Stimulated activated CD4-positive, alpha-beta T cell treated with anti-CD3 and anti-CD28 coated beads, TNF-alpha, amount 100 ng/mL, for 4 hours (primary cell): ENCODE measurements at regions not wholly inside any gene's neighbourhood (a gene's known extent, or its start where the extent isn't known, plus 50 kb on each side); places are given as distances from the start of the nearest gene placed in this dataset.

Experiments
- DNase-seq, 3 experiments: peaks; one replicate each; pipeline ENCODE4 v3.0.0-alpha.2; 2020; ENCODE audit warnings: low read depth in 3 of 3

- DNase-seq = no peak
Observed at GRCh38 chr20:51159303-51159702, 136.4 kb upstream of the KCNG1 start.

GRCh38 chr20:51158226-51158625, 135.3 kb upstream of the KCNG1 start:
- no peak for DNase-seq

DNA sequence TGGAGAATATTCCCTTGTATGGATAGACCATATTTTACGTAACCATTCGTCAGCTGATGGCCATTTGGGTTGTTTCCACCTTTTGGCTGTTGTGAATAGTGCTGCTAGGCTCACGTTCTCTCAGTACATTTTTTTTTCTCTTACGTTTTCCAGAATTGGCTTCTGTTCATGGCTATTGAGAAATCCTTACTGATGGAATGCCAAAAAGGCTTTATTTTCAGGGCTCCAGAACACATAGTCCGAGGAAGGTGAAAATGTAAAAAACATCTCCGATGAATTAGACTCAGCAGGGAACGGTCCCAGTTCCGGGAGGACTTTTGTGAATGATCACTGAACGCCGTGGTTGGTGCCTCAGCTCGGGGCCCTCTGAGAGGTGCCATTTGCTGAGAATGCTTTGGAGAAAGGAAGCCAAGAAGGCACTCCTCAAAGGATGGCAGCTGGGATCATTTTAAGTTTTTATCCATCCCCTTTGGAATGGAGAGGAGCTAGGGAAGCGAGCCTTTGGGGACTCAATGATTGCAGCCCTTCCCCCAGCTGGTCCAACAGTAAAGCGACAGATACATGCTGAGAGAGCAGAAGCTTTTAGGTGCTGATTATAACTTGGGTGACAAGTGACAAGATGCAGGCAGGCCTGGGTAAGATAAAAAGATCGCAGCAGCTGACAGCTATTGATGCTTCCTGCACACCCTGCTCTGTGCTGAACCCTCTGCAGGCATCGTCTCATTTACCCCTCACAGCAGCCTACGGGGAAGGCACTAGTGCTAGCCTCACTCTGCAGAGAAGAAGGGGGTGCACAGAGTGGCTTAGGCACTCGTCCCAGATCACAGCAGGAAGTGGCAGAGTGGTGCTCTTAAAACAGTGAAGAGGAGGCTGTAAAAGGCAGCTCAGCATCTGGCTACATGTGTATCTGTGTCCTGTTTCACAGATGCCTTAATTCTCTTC, 133.4 kb upstream of the KCNG1 start:
- no peak for DNase-seq

DNA sequence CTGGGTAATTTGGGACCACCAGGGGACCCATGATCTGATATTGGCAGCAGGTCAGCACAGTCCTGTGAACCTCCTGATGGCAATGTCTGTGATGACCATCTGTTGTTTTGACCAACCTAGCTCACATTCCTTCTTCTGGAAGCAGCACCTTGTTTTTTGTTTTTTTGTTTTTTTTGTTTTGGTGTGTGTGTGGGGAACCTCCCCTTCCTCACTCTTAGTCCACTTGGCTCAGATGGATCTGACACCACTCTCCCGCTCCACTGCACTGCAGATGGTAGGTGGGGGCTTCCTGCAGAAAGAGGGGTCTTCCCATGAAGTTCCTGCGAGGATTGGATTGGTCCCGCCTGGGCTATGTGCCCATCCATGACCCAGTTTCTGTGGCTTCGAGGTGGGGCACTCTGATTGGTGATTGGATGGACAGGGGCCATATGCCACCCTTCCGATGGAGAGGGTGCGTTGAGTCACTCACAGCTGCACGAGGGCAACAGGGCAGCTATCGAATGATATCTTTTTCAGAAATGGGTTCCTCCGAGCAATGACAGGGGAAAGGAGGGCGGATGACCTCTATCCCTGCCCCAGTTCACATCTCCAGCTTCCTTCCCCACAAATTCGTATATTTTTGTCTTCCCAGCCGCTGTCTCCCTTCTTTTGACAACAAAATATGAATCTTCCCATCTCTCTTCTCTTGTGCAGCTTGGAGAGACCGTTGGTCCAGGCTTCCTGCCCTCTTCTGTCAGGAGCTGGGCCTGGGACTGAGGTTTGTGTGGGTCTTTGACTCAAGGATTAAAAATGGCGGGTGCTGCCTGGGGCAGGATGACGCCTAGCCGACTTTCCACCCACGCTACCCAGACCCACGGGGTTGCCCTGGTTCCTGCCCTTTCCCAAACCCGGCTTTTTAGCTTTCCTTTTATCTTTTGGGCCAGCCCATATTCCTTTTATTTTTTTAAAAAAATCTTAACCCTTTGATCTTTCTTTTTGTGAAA, 132.1 kb upstream of the KCNG1 start:
- no peak for DNase-seq

GRCh38 chr20:51153867-51154707, 131.2 kb upstream of the KCNG1 start:
- DNase-seq = no peak

DNA sequence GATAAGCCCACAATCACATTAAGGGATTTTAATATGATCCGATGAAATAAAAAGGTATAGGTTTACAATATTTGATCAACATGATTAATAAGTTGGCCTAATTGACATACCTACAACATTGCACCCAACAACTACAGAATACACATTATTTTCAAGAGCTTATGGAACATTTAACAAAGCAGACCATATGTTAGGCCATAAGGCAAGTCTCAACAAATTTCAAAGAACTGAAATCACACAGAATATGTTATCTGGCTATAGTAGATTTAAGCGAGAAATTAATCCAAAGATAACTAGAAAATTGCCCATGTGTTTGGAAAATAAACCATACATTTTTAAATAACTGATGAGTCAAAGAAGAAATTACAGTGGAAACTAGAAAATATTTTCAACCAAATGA, 126.0 kb upstream of the KCNG1 start:
- DNase-seq = no peak

DNA sequence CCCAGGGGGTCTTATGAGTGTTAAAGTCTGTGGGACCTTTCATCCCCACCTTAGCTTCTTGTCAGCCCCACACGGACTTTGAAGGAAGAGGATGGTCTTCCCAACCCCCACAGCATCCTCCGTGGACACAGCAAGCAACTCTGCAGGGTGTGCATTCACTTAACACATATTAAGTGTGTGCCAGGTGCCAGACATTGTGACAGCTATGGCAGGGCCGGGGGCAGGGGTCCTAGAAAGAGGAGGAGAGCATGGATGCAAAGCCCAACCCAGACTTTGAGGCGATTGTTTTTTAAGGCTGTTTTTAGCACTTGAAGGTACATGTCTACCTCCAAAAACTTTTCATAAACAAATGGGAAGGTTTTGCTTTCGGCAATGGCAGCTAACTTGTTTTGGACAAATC, 121.6 kb upstream of the KCNG1 start:
- no peak for DNase-seq

DNA sequence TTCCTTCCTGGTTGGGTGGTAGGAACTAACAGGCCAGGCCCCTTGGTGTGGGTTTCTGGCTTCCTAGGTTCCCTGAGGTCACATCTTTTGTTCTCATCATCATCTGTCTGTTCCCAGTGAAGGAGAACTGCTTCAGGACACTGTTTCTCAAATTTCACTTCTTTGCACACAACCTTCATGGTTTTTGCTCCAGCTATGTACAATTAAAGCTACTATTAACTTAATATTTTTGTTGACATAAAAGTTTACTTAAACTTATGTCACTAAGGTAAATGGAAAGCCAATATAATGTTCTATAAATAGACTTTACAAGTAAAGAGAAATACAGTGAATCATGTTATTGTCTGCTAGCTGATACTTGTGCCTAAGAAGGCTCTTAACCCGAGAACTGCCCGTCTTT, 120.7 kb upstream of the KCNG1 start:
- DNase-seq = no peak

DNA sequence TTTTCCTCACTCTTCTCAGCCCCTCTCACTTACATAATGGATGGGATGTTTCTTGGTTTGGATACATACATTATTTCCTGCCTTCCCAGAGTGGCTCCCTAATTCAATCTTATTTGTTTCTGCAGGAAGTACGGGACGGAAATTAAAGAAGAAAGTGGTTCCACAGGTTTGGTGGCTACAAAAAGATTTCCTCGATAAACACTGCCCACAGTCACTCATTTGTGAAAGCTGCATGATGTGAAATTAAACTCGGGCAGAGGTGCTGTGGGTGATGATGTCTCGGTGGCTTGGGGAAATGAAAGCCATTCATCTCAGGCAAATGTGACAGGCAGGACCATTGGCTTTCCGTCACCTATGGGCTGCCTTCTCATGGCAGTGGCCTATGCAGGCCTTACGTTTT, 119.5 kb upstream of the KCNG1 start:
- DNase-seq = no peak

DNA sequence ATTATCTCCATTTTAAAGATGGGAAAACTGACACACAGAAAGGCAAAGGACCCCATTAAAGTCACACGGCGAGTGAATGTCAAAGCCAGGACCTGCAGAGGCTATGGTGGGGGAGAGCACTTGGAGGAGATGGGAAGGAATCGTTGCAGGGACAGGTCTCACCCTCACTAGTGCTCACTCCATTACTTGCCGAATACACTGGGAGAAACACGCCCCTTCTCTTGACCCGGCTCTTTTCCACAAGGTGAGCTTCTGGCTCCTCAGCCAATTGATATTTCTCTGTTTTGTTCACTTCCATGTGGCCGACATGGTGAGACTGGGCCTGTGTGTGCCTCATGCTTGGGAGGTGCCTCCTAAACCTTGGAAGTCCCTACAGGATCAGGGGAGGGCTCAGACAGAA, 117.8 kb upstream of the KCNG1 start:
- DNase-seq = no peak

DNA sequence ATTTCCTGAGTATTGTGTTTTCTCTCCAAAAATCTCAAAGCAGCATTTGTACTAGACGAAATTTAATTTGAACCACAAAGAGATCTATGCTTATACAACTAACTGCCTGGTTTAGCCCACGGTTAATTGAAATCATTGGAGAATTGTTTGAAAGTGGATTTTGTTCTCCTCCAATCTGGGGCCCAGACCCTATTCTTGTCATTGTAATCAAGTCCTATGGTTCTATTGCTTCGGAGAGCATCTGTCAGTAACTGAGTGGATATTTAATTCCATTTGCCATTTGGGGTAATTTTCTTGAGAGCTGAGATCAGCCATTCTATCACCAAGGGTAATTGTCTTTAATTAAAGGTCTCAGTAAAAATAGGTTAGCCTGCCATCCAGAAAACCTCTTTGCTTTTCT, 117.0 kb upstream of the KCNG1 start:
- no peak for DNase-seq

DNA sequence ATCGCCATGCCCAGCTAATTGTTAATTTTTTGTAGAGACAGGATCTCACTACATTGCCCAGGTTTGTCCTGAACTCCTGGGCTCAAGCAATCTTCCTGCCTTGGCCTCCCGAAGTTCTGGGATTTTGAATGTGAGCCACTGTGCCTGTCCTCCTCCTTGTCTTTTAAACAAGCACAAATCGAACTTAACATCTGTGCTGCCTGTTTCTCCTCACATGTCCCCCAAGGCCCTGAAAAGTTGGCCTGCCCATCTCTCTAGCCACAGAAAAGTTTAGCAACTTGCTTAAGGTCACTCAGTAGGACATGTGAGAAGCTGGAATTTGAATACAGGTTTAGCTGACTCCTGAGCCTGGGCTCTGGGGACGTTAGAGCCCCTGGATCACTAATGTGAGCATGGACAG, 115.7 kb upstream of the KCNG1 start:
- DNase-seq = no peak

DNA sequence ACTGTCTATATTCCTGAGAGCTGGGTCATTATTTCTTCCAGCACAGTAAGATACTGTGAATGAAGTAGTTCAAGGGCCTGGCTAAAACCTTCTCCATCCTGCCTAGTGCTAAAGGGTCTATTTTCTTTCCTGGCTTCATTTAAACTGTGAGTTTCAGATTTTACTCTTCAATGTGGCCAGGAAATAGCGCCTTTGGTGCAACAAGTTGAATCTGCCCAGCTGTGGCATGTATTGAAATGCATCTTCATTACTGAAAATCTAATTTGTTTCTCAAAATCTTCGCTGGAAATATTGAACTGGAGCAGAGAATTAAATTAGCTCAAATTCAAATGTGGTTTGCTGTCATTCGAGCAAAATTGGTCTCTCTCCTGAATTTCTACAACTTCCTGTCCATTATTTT, 114.6 kb upstream of the KCNG1 start:
- DNase-seq = no peak

DNA sequence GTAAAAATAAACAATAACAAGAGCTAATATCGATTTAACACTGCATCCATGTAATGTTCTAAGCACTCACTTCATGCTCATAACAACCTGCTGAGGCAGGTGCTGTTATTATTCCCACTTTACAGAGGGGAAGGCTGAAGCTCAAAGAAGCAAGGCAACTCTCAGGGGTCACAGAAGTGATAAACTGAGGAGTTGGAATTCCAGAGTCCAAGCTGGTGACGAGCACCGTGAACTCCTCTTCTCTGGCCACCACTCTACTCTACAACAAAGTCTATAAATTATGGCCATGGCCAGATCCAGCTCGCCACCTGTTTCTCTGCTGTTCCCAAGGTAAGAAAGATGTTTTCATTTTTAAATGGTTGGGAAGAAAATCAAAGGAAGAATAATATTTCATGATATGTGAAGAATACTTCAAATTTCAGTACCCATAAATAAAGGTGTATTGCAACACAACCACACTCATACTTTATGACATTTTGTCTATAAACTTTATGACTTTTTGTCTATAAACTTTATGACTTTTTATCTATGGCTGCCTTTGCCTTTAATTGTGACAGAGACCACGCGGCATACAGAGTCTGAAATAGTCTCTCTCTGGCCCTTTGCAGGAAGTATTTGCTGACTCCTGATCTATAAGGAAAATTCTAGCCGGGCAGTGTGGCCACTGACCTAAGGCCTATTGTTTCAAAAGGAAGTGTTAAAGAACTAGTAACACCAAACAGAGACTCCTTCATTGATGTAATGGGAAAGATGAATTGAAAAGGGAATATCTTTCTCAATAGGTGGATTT, 113.2 kb upstream of the KCNG1 start:
- no peak for DNase-seq

- DNase-seq = no peak
Observed at GRCh38 chr20:51134405-51134804, 111.5 kb upstream of the KCNG1 start.

- DNase-seq = no peak
Observed at GRCh38 chr20:51132279-51132678, 109.4 kb upstream of the KCNG1 start.

DNA sequence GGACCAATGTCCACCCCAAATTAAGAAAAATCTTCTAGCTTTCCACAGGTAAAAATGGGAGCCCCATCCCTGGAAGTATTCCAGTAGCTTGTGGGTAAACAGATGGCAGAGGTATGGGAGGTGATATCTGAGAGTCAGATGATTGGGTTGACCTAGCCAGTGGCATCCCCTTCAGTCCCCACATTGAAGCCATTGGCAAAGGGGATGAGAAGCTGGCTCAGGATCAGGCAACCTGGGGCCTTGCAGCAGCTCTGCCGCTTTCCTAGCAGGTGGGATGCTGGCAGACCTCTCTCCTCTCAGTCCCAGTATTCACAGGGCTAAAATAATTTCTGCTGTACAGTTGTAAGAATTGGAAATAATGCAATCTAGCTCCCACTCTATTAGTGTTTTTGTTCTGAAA, 108.9 kb upstream of the KCNG1 start:
- no peak for DNase-seq

- DNase-seq = no peak
Observed at GRCh38 chr20:51129147-51129776, 106.4 kb upstream of the KCNG1 start.

- no peak for DNase-seq
Observed at GRCh38 chr20:51128198-51128597, 105.3 kb upstream of the KCNG1 start.

GRCh38 chr20:51127713-51128112, 104.8 kb upstream of the KCNG1 start:
- no peak for DNase-seq
